GM18517 (cell line): ENCODE measurements at regions not wholly inside any gene's neighbourhood (a gene's known extent, or its start where the extent isn't known, plus 50 kb on each side); places are given as distances from the start of the nearest gene placed in this dataset.

Source experiments
- ATAC-seq: cut with Tn5 transposase; IDR thresholded peaks from one replicate; pipeline ENCODE4 v1.9.1; 2021; ENCODE audit warnings: mild to moderate bottlenecking, moderate library complexity; ENCODE audit not compliant: unreplicated experiment

DNA sequence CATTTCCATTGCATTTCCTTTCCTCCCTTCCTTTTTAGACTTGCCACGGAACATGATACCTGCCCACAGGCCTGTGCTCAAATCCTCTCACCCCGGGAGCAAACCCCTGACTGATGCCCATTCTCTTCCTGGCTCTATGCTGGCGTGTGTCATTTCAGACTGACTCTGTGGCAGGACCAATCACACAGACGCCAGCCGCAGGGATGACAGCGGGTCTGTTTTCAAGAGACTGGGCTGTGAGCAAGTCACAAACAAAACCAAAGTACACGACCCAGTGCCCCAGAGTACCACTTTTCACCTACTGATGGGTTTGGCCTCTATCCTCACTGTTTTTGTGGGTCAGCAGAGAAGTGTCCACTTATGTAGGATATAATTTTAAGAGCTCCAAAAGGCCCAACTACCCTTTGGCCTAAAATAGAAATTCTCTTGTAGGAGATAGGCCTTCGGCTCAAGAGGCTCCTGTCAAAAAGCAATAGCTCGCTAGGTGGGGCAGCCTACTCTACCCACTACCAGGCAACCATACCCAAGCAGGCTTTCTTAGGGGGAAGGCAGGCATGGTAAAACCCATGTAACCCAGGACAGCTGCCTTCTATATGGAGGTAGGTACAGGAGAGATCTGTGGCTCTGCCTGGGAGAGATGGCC, 215.7 kb downstream of the CDC5L start:
- ATAC-seq: no peak

- no peak for ATAC-seq
Measured at GRCh38 chr6:44606504-44606903, 219.0 kb downstream of the CDC5L start.

DNA sequence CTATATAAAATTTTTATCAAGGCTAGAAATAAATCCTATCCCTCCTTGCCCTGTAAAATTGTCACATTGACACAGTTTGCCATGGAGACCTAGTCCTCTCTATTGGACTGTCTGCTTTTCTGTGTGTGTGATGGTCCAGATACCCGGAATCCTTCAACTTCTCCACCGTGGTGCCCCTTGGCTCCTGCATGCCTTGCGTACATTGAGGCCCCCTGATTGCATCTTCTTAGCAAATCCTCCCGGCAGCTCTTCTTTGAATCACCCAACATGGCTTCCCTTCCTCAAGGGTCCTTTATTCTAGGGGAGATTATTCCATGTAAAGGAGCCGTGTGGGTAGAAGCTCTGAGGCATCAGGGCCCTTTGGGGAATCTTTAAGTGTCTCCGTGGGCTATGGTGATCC, 219.5 kb downstream of the CDC5L start:
- ATAC-seq: no peak

- ATAC-seq: no peak
Measured at GRCh38 chr6:44608175-44608574, 220.7 kb downstream of the CDC5L start.

DNA sequence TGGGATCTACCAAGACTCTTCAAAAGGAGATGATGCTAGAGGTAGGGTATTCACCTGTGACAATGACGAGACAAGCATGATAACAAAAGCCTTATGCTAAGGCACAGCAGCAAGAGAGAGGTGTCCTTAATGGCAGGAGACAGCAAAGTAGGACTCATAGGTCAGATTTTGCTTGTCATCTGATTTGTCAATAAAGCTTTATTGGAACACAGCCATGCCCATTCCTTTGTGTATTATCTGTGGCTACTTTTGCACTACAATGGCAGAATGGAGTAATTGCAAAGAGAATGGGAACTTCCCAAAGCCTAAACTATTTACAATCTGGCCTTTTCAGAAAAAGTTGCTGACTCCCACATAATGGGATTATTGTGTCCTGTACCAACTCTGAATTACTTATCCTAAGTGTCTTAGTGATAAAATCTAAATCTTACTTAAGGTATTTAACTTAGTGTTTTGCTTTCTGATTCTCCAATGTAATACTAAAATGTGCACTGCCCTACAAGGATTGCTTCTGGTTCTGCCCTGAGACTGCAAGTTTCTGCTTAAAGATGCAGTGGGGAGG, 221.6 kb downstream of the CDC5L start:
- no peak for ATAC-seq

DNA sequence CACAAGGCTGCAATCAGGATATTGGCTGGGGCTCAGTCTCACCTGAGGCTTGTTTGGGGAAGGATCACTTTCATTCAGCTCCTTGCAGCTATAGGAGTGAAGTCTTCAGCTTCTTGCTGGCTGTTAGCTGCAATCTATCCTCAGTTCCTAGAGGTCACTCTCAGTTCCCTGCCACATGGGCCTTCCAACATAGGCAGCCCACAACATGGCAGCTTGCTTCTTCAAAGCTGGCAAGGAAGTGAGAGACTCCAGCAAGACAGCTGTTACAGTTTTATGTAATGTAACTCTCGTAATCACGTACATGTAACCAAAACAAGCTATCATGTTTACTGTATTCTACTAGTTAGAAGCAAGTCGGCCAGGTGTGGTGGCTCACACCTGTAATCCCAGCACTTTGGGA, 226.9 kb downstream of the CDC5L start:
- ATAC-seq: no peak

DNA sequence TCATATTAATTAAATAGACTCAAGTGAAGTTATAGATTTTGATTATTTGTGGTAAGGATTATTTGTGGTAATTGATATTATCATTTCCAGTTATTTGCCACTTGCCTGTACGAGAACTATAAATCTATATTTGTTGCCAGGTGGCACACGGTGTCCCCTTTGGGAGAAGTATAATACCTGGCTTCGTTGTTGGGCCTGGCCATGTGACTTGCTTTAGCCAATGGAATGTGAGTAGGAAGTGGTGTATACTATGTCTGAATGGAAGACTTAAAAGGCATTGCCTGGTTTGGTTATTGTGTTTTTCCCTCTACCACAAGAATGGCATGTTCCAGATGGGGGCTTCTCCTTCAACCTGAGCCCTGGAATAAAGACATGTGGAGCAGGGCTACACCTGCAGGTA, 228.1 kb downstream of the CDC5L start:
- no peak for ATAC-seq

DNA sequence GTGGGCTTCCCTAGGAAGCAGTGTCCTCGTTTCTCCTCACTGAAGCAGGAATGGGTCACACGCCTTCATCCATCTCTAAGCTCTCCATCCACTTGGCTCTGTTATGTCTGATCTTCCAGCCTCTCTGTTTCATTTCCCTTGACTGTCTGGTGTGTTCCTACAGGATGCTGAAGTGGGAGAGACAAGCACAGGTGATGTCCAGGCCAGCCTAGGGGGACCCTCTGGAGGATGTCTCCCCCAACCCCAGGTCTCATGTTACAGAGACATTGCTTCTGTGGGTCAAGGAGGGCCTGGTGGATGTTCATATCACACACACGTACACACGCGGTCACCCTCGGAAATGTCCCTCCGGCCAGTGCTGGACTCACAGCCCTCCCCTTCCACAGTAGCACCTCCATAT, 229.9 kb downstream of the CDC5L start:
- no peak for ATAC-seq

DNA sequence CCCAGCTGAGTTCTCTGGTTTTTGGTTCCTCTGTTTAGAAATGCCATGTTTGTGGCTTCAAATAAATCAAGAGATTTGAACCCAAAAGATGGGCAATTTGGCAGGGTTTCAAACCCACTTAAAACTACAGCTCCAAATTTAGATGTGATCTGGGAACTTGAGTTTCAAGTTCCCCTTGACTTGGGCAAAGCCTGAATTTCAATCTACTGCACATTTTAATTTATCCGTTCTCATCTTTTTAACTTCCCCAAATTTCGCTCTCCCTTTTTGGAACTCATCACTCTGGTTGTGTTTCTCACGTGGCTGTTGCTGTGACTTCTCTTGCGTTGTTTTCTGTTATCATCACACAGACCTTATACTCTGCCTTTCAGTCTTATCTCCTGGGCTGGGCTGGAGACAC, 230.9 kb downstream of the CDC5L start:
- no peak for ATAC-seq

- ATAC-seq: no peak
Measured at GRCh38 chr6:44620922-44621321, 233.4 kb downstream of the CDC5L start.

DNA sequence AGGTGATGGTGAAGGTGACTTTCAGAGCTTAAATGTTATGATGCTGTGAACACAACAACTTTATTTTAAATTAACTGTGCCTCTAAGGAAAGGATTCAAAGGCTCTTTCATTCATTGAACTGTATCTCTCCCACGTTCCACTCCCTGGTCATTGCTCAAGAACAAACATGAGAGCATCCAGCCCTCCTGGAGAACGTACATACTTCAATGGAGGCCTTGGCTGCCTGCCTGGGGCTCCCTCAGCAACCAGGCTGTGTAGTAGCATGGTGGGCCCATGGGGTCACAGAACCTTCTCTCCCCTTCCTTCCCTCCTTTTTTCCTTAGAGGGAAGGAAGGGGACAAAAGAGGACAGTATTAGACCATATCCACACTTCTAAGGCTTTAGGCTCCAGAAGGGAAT, 234.3 kb downstream of the CDC5L start:
- ATAC-seq: no peak

DNA sequence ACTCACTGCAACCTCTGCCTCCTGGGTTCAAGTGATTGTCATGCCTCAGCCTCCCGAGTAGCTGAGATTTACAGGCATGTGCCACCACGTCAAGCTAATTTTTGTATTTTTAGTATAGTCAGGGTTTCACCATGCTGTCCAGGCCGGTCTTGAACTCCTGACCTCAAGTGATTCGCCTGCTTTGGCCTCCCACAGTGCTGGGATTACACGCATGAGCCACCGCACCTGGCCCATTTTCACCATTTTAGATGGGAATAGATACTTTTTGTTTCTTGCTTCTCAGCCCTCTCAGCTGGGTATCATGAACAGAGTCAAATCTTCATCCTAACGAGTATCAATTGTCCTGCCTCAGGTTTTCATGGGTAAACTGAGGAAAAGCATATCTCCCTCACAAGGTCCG, 235.0 kb downstream of the CDC5L start:
- ATAC-seq: no peak

DNA sequence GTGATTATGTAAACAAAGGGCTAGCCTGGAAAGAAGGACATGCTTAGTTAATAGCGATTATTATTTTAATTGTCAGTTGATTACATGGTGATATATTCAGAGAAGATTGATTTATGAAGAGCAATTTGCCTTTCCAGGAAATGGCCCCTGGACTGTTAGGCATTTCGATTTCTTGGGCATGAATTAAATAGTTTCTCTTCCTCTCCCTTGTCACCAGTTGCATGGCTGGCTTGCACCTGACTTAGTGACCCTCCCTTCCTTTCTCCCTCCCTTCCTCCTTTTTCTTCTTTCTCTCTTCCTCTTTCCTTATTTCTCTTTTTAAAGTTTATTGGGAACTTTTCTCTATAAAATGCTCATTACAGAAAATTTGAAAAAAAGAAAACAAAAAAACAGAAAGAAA, 235.4 kb downstream of the CDC5L start:
- no peak for ATAC-seq

- no peak for ATAC-seq
Measured at GRCh38 chr6:44624226-44624625, 236.7 kb downstream of the CDC5L start.

- ATAC-seq: no peak
Measured at GRCh38 chr6:44624936-44625573, 237.5 kb downstream of the CDC5L start.

DNA sequence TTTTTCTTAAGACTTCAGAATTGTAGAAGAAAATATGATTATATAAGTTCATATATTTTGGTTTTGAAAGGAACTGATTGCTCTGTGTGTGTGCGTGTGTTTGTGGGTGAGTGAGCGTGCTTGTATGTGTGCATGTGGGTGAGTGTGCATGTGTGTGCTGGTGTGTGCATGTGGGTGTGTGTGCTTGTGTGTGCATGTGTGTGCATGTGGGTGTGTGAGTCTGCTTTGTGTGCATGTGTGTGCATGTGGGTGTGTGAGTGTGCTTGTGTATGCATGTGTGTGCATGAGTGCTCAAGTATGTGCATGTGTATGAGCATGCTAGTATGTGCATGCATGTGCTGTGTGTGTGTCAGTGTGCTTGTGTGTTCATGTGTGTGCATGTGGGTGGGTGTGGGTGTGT, 238.5 kb downstream of the CDC5L start:
- no peak for ATAC-seq

DNA sequence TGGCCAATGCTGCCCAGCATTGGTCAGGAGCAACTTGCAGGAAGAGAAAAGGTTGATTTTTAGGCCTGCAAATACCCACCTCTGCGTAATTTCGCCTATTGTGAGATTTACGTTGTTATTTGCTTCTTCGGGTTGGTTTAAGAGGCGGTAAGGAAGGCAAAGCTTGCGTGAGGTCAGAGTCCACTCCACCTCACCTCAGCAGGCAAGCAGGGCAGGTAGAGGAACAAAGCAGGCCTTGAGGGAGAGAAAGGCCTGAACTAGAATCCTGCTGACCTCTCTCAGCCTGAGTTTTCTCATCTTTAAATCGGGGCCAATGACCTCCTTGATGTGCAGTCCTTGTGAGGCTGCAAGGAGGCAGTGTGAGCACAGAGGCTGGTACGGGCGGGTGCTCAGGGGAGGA, 239.1 kb downstream of the CDC5L start:
- ATAC-seq: no peak

DNA sequence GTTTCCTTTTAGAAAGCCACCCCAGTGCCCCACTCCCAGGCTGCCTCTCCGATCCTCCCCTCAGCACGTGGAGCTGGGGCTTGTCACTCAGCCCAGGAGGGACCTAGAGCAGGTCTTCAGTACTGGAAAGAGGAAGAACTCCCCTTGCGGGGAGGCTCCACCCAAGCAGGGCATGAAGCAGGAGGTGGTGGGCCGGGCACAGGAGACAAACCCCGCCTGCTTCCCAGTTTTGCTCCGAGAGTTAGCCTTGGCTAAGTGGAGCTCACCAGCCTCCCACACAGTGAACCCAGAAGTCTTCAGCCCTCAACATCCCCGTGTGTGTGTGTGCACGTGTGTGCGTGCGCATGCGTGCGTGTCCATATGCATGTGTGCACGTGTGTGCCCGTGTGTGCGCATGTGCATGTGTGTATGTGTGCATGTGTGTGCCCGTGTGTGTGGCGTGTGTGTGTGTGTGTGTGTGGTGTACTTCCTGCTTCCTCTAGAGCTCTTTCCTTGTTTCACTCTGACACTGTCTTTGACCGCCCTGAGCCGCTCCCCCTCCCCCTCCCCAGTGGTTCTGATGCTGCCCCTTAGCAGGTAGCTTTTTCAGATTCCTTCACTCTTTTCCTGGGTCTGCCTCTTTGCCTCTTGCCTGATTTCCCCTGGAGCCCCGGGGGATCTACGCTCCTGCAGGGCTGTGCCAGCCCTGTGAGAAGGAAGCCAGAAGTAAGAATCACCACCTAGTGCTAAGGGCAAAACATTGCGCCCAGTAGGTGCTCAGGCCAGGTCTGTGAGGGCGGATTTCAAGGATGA, 239.8 kb downstream of the CDC5L start:
- no peak for ATAC-seq

DNA sequence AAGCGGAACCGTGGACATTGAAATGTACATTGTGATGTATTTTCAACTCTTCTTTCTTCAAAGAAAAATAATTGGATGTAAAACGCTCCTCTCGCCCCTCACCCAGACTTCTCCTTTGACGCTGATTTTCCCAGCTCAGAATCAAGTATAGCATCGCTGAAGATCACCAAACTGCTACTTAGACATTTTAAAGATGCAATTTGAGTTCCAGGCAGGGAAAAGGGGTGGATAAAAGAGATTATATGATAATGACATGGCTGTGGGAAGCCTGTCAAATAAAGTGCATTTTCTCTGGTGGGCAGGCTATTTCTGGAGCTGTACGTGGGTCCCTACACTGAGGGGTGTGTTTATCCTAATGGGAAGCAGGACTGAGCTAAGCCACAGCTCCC, 240.4 kb downstream of the CDC5L start:
- no peak for ATAC-seq

DNA sequence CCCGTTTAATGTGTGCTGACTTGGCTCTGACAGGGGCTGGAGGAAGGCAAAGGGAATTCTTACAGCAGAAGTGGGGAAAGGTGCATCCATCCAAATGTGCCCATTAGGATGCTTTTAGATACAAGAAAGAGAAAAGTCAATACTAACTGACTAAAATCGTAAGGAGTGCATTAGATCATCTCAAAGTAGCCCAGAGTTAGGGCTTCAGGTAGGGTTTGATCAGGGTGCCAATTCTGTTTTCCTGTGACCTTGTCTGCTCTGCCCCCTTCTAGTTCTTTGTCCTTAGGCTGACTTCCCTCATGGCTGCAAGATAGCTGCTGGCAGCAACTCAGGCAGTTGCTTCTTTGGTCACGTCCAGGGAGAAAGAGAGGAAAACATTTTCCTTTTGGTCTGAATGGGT, 240.8 kb downstream of the CDC5L start:
- ATAC-seq: no peak

DNA sequence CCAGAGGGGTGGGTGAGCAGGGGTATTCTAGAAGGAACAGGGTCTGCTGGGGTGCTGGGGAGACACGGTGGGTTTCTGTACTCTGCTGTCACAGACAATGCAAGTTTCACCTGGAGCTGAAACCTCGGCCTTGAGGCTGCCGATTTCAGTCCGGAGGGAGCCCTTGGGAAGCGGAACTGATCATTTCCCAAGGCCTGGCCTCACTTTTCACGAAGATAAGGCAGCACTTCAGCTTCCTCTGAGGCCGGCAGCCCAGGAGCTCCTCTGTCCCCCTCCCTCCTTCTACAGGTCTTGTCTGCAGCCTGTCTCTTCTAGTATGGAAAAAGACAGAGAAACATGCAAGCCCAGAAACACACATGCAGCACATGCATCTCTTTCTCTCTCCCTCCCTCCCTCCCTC, 242.1 kb downstream of the CDC5L start:
- no peak for ATAC-seq
